Mesendoderm (in vitro differentiated cells): ENCODE measurements at regions not wholly inside any gene's neighbourhood (a gene's known extent, or its start where the extent isn't known, plus 50 kb on each side); places are given as distances from the start of the nearest gene placed in this dataset.

Experiments used
- DNase-seq: peaks from one replicate; pipeline ENCODE4 v3.0.0; 2013
- H2AK5ac ChIP-seq: 2 replicates; pipeline ENCODE4 v1.6.1; 2013; ENCODE audit warnings: low read length, inconsistent platforms
- H2BK120ac ChIP-seq: 2 replicates; pipeline ENCODE4 v1.6.1; 2013; ENCODE audit warnings: low read depth, mild to moderate bottlenecking, low read length, moderate library complexity, mixed read lengths
- H2BK15ac ChIP-seq: replicated peaks from 2 replicates; pipeline ENCODE4 v1.6.1; 2013; ENCODE audit warnings: low read depth, mild to moderate bottlenecking, moderate library complexity
- H2BK5ac ChIP-seq: 2 replicates; pipeline ENCODE4 v1.6.1; 2013; ENCODE audit warnings: low read length, inconsistent platforms
- H3K18ac ChIP-seq: 2 replicates; pipeline ENCODE4 v1.6.1; 2013; ENCODE audit warnings: mild to moderate bottlenecking, low read length, mixed read lengths
- H3K23ac ChIP-seq: one replicate; pipeline ENCODE4 v1.6.1; 2013; ENCODE audit warnings: low read length
- H3K27ac ChIP-seq: 2 replicates; pipeline ENCODE4 v1.5.1; 2013; ENCODE audit warnings: low read depth, mild to moderate bottlenecking, inconsistent platforms, low read length, moderate library complexity
- H3K27me3 ChIP-seq: 2 replicates; pipeline ENCODE4 v1.6.1; 2013; ENCODE audit warnings: low read length, control low read depth, mild to moderate bottlenecking, inconsistent platforms; ENCODE audit not compliant: insufficient read depth, poor library complexity
- H3K36me3 ChIP-seq: 2 replicates; pipeline ENCODE4 v1.6.1; 2013; ENCODE audit warnings: low read length, inconsistent platforms; ENCODE audit not compliant: control insufficient read depth, insufficient read depth
- H3K4ac ChIP-seq: one replicate; pipeline ENCODE4 v1.6.1; 2013; ENCODE audit warnings: low read depth, mild to moderate bottlenecking, low read length, moderate library complexity
- H3K4me1 ChIP-seq: 2 replicates; pipeline ENCODE4 v1.6.1; 2013; ENCODE audit warnings: low read depth, low read length, inconsistent platforms; ENCODE audit not compliant: control insufficient read depth
- H3K4me2 ChIP-seq: 2 replicates; pipeline ENCODE4 v1.6.1; 2013; ENCODE audit warnings: low read length
- H3K4me3 ChIP-seq: 2 replicates; pipeline ENCODE4 v1.5.1; 2013; ENCODE audit warnings: mild to moderate bottlenecking, low read length
- H3K56ac ChIP-seq: one replicate; pipeline ENCODE4 v1.6.1; 2013; ENCODE audit warnings: low read length
- H3K79me1 ChIP-seq: 2 replicates; pipeline ENCODE4 v1.6.1; 2013; ENCODE audit warnings: low read length, inconsistent platforms
- H3K79me2 ChIP-seq: 2 replicates; pipeline ENCODE4 v1.6.1; 2013; ENCODE audit warnings: mild to moderate bottlenecking, low read length; ENCODE audit not compliant: control insufficient read depth, insufficient read depth
- H3K9ac ChIP-seq: 2 replicates; pipeline ENCODE4 v1.6.1; 2013; ENCODE audit warnings: low read length, inconsistent platforms
- H4K5ac ChIP-seq: one replicate; pipeline ENCODE4 v1.6.1; 2013; ENCODE audit warnings: low read length
- H4K8ac ChIP-seq: one replicate; pipeline ENCODE4 v1.6.1; 2013; ENCODE audit warnings: low read depth, mild to moderate bottlenecking, control low read depth, low read length, moderate library complexity
- WGBS: extraction: QIAGEN DNeasy Blood & Tissue Kit; methylation state at CpG from one replicate; pipeline ENCODE4 v1.1.7; 2013; ENCODE audit warnings: low lambda C conversion rate, missing lambda C conversion rate; ENCODE audit not compliant: insufficient coverage; ENCODE audit errors: extremely low coverage; 5-methylcytosine and 5-hydroxymethylcytosine counted together

GRCh38 chr1:222061711-222062359, 319.9 kb upstream of the DUSP10 start:
- WGBS: no CpG with 5 or more reads among the region's 3 CpGs
- no peak overlapping the region for H3K4ac ChIP-seq
- no peak overlapping the region for H2BK120ac ChIP-seq
- no peaks in the 10 kb centered on the region for H3K4me1 ChIP-seq
- no peak overlapping the region for H2AK5ac ChIP-seq
- H3K56ac ChIP-seq: no peak overlapping the region
- DNase-seq: no peak
- no peak overlapping the region for H2BK15ac ChIP-seq
- no peak overlapping the region for H3K4me3 ChIP-seq
- no peak overlapping the region for H2BK5ac ChIP-seq
- no peak overlapping the region for H4K8ac ChIP-seq
- no peak overlapping the region for H3K4me2 ChIP-seq
- no peaks in the 10 kb centered on the region for H3K27me3 ChIP-seq
- no peak overlapping the region for H3K9ac ChIP-seq
- no peak overlapping the region for H3K23ac ChIP-seq
- H3K79me1 ChIP-seq: no peaks in the 10 kb centered on the region
- H3K36me3 ChIP-seq: no peaks in the 10 kb centered on the region
- H4K5ac ChIP-seq: no peak overlapping the region
- no peaks in the 10 kb centered on the region for H3K79me2 ChIP-seq
- H3K27ac ChIP-seq: no peak overlapping the region
- no peak overlapping the region for H3K18ac ChIP-seq

GRCh38 chr1:222060210-222060916, 318.5 kb upstream of the DUSP10 start:
- no peak overlapping the region for H3K23ac ChIP-seq
- no peaks in the 10 kb centered on the region for H3K27me3 ChIP-seq
- H3K36me3 ChIP-seq: no peaks in the 10 kb centered on the region
- H3K4ac ChIP-seq: no peak overlapping the region
- no peak overlapping the region for H3K4me3 ChIP-seq
- no peak overlapping the region for H2BK5ac ChIP-seq
- H2BK120ac ChIP-seq: no peak overlapping the region
- no peaks in the 10 kb centered on the region for H3K79me2 ChIP-seq
- DNase-seq: no peak
- no peak overlapping the region for H4K5ac ChIP-seq
- no peak overlapping the region for H4K8ac ChIP-seq
- no peak overlapping the region for H2AK5ac ChIP-seq
- no peaks in the 10 kb centered on the region for H3K79me1 ChIP-seq
- no CpG with 5 or more reads among the region's 3 CpGs for WGBS
- no peaks in the 10 kb centered on the region for H3K4me1 ChIP-seq
- H3K9ac ChIP-seq: no peak overlapping the region
- no peak overlapping the region for H3K18ac ChIP-seq
- no peak overlapping the region for H3K56ac ChIP-seq
- no peak overlapping the region for H3K4me2 ChIP-seq
- H3K27ac ChIP-seq: no peak overlapping the region
- no peak overlapping the region for H2BK15ac ChIP-seq

GRCh38 chr1:222058249-222058648, 316.4 kb upstream of the DUSP10 start:
- H3K79me1 ChIP-seq: no peaks in the 10 kb centered on the region
- H3K23ac ChIP-seq: no peak overlapping the region
- DNase-seq: no peak
- H3K4me1 ChIP-seq: no peaks in the 10 kb centered on the region
- no peak overlapping the region for H3K9ac ChIP-seq
- H3K36me3 ChIP-seq: no peaks in the 10 kb centered on the region
- no peak overlapping the region for H3K18ac ChIP-seq
- no peak overlapping the region for H2BK120ac ChIP-seq
- no peaks in the 10 kb centered on the region for H3K79me2 ChIP-seq
- no peaks in the 10 kb centered on the region for H3K27me3 ChIP-seq
- H2BK5ac ChIP-seq: no peak overlapping the region
- WGBS: no CpG with 5 or more reads among the region's 2 CpGs
- no peak overlapping the region for H4K8ac ChIP-seq
- H2AK5ac ChIP-seq: no peak overlapping the region
- H3K4me3 ChIP-seq: no peak overlapping the region
- H3K4me2 ChIP-seq: no peak overlapping the region
- no peak overlapping the region for H4K5ac ChIP-seq
- H3K56ac ChIP-seq: no peak overlapping the region
- no peak overlapping the region for H3K4ac ChIP-seq
- H3K27ac ChIP-seq: no peak overlapping the region
- no peak overlapping the region for H2BK15ac ChIP-seq

GRCh38 chr1:222057162-222057561, 315.3 kb upstream of the DUSP10 start:
- no peak overlapping the region for H2AK5ac ChIP-seq
- no peak for DNase-seq
- no peak overlapping the region for H3K4me2 ChIP-seq
- WGBS: no CpG with 5 or more reads among the region's 3 CpGs
- H2BK5ac ChIP-seq: no peak overlapping the region
- H3K27ac ChIP-seq: no peak overlapping the region
- H2BK120ac ChIP-seq: no peak overlapping the region
- no peak overlapping the region for H3K18ac ChIP-seq
- no peak overlapping the region for H3K56ac ChIP-seq
- no peak overlapping the region for H4K8ac ChIP-seq
- no peak overlapping the region for H3K9ac ChIP-seq
- no peak overlapping the region for H3K23ac ChIP-seq
- H3K79me2 ChIP-seq: no peaks in the 10 kb centered on the region
- H3K4me1 ChIP-seq: no peaks in the 10 kb centered on the region
- H3K4ac ChIP-seq: no peak overlapping the region
- no peak overlapping the region for H4K5ac ChIP-seq
- H3K79me1 ChIP-seq: no peaks in the 10 kb centered on the region
- H3K36me3 ChIP-seq: no peaks in the 10 kb centered on the region
- no peak overlapping the region for H2BK15ac ChIP-seq
- no peaks in the 10 kb centered on the region for H3K27me3 ChIP-seq
- no peak overlapping the region for H3K4me3 ChIP-seq

GRCh38 chr1:222054416-222054815, 312.5 kb upstream of the DUSP10 start:
- no peaks in the 10 kb centered on the region for H3K79me1 ChIP-seq
- H2AK5ac ChIP-seq: no peak overlapping the region
- H3K9ac ChIP-seq: no peak overlapping the region
- no peak overlapping the region for H4K5ac ChIP-seq
- H3K4me2 ChIP-seq: no peak overlapping the region
- DNase-seq: no peak
- H3K27me3 ChIP-seq: no peaks in the 10 kb centered on the region
- no peak overlapping the region for H3K23ac ChIP-seq
- H4K8ac ChIP-seq: no peak overlapping the region
- H2BK5ac ChIP-seq: no peak overlapping the region
- no peaks in the 10 kb centered on the region for H3K36me3 ChIP-seq
- no peaks in the 10 kb centered on the region for H3K4me1 ChIP-seq
- no peak overlapping the region for H2BK120ac ChIP-seq
- no peak overlapping the region for H2BK15ac ChIP-seq
- H3K27ac ChIP-seq: no peak overlapping the region
- no peak overlapping the region for H3K56ac ChIP-seq
- H3K4me3 ChIP-seq: no peak overlapping the region
- no CpG with 5 or more reads among the region's 6 CpGs for WGBS
- H3K18ac ChIP-seq: no peak overlapping the region
- H3K4ac ChIP-seq: no peak overlapping the region
- no peaks in the 10 kb centered on the region for H3K79me2 ChIP-seq
